Natural killer cell (primary cell): ENCODE measurements at regions not wholly inside any gene's neighbourhood (a gene's known extent, or its start where the extent isn't known, plus 50 kb on each side); places are given as distances from the start of the nearest gene placed in this dataset.

ENCODE experiments used
- ATAC-seq, 3 donors: fragments of 150-1000 bp in 2 of 3; fragments of 200-7000 bp in 1 of 3; cut with Tn5 transposase; 1 replicate in 1 of 3; 2 replicates in 2 of 3; pipeline ENCODE4 v1.10.0; 2021; ENCODE audit warnings: mild to moderate bottlenecking in 2 of 3, moderate library complexity in 2 of 3
- DNase-seq, 2 donors: peaks; one replicate each; pipeline versions ENCODE4 v3.0.0 to v3.0.0-alpha.2; 2013 to 2021; ENCODE audit warnings: mixed read lengths in 1 of 2
- H3K27ac ChIP-seq: one replicate; pipeline ENCODE4 v1.5.1; 2013; ENCODE audit warnings: mild to moderate bottlenecking, low read length
- H3K27me3 ChIP-seq: one replicate; pipeline ENCODE4 v1.6.1; 2013; ENCODE audit warnings: low read length; ENCODE audit not compliant: control insufficient read depth, insufficient read depth
- H3K36me3 ChIP-seq: one replicate; pipeline ENCODE4 v1.6.1; 2013; ENCODE audit warnings: low read length; ENCODE audit not compliant: control insufficient read depth, insufficient read depth
- H3K4me1 ChIP-seq: one replicate; pipeline ENCODE4 v1.6.1; 2013; ENCODE audit warnings: low read length; ENCODE audit not compliant: control insufficient read depth, insufficient read depth
- H3K4me3 ChIP-seq: one replicate; pipeline ENCODE4 v1.5.1; 2013; ENCODE audit warnings: low read length
- H3K9me3 ChIP-seq: one replicate; pipeline ENCODE4 v1.6.1; 2013; ENCODE audit warnings: low read length; ENCODE audit not compliant: control insufficient read depth, insufficient read depth
- H3K27ac Mint-ChIP-seq, 2 donors: one replicate each; pipeline ENCODE4 v1.8.0; 2022; ENCODE audit warnings: mild to moderate bottlenecking in 2 of 2, mixed read lengths in 2 of 2, moderate library complexity in 1 of 2
- H3K27me3 Mint-ChIP-seq, 2 donors: one replicate each; pipeline ENCODE4 v1.8.0; 2022; ENCODE audit warnings: low read depth in 2 of 2, mixed read lengths in 2 of 2
- H3K36me3 Mint-ChIP-seq: one replicate; pipeline ENCODE4 v1.8.0; 2022; ENCODE audit warnings: mixed read lengths
- H3K4me1 Mint-ChIP-seq, 2 donors: one replicate each; pipeline ENCODE4 v1.8.0; 2022; ENCODE audit warnings: mixed read lengths in 2 of 2
- H3K4me3 Mint-ChIP-seq: one replicate; pipeline ENCODE4 v1.8.0; 2022; ENCODE audit warnings: mild to moderate bottlenecking, moderate library complexity, mixed read lengths
- H3K9me3 Mint-ChIP-seq, 2 donors: one replicate each; pipeline ENCODE4 v1.8.0; 2022; ENCODE audit warnings: mixed read lengths in 2 of 2
- WGBS: methylation state at CpG from one replicate; pipeline ENCODE4 v1.1.7; 2013; ENCODE audit warnings: missing lambda C conversion rate; ENCODE audit not compliant: insufficient coverage; 5-methylcytosine and 5-hydroxymethylcytosine counted together
- intact Hi-C: fragments of 100-400 bp; cut with micrococcal nuclease; formaldehyde crosslinking; loops from one replicate; pipeline ENCODE4 v1.14.2; 2022
- TF ChIP-seq, protein P1 (sequence below): fragments of 200-600 bp; IDR thresholded peaks from one replicate; pipeline ENCODE4 v1.8.0; 2022; ENCODE audit warnings: antibody characterized with exemption

DNA sequence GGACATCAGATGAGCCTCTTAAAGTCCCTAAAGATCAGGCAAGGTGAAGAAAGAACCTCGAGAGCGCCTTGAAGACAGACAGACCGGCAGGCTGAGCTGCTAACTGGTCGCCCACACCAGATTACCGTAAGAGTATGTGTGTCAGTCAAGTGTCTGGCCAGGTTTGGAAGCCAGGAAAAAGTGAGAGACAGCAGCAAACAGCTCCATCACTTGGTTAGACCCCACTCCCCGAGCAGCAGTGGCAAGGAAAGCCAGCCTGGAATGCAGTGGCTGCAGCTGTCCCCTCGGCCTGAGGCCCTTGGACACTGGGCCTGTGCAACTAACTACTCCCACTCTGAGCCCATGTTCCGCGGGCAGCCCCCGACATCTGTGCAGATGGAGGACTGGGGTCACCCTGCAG, 214.1 kb downstream of the DIRAS2 start:
- intact Hi-C loops = no loop called here
- no peak for ATAC-seq
- WGBS = 88% methylated on average over 10 of the region's 10 CpGs
- H3K4me3 ChIP-seq = no peak overlapping the region
- TF ChIP-seq, protein P1, sequence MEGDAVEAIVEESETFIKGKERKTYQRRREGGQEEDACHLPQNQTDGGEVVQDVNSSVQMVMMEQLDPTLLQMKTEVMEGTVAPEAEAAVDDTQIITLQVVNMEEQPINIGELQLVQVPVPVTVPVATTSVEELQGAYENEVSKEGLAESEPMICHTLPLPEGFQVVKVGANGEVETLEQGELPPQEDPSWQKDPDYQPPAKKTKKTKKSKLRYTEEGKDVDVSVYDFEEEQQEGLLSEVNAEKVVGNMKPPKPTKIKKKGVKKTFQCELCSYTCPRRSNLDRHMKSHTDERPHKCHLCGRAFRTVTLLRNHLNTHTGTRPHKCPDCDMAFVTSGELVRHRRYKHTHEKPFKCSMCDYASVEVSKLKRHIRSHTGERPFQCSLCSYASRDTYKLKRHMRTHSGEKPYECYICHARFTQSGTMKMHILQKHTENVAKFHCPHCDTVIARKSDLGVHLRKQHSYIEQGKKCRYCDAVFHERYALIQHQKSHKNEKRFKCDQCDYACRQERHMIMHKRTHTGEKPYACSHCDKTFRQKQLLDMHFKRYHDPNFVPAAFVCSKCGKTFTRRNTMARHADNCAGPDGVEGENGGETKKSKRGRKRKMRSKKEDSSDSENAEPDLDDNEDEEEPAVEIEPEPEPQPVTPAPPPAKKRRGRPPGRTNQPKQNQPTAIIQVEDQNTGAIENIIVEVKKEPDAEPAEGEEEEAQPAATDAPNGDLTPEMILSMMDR = no peak
- H3K4me1 ChIP-seq = no peaks in the 10 kb centered on the region
- H3K4me1 Mint-ChIP-seq = no peaks in the 10 kb centered on the region
- no peaks in the 10 kb centered on the region for H3K9me3 Mint-ChIP-seq
- DNase-seq = no peak
- H3K27me3 ChIP-seq = peaks cover 7% of the 10 kb centered on the region
- H3K27ac ChIP-seq = no peak overlapping the region
- peaks cover 11 to 48% of the 10 kb centered on the region in 2 donors for H3K27me3 Mint-ChIP-seq
- H3K4me3 Mint-ChIP-seq = no peak overlapping the region
- H3K36me3 Mint-ChIP-seq = no peaks in the 10 kb centered on the region
- no peaks in the 10 kb centered on the region for H3K9me3 ChIP-seq
- no peaks in the 10 kb centered on the region for H3K36me3 ChIP-seq
- H3K27ac Mint-ChIP-seq = no peak overlapping the region

DNA sequence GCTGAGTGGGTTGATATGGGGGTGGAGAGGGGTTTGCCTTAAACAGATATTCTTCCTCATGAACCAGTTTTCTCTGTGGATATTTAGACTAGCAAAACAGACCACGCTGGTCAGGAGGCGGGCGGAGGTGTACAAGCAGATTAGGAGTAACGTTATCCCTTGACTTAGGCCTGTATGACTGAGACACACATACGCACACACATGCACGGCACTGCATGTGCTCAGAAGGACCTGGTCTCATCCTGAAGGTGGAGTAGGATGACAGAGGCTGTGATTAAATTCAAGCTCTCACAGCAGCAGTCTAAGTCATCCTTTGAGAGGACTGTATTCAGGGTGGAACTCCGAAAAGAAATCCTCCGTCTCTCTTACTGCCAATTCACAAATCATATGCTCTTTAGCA, 209.7 kb downstream of the DIRAS2 start:
- no peak overlapping the region for H3K4me3 ChIP-seq
- H3K27me3 ChIP-seq = peaks cover 8% of the 10 kb centered on the region
- no peak overlapping the region for H3K27ac Mint-ChIP-seq
- H3K9me3 ChIP-seq = no peaks in the 10 kb centered on the region
- H3K36me3 Mint-ChIP-seq = no peaks in the 10 kb centered on the region
- H3K4me3 Mint-ChIP-seq = no peak overlapping the region
- no peaks in the 10 kb centered on the region for H3K4me1 ChIP-seq
- no peaks in the 10 kb centered on the region for H3K9me3 Mint-ChIP-seq
- no peak overlapping the region for H3K27ac ChIP-seq
- WGBS = 92% methylated on average over 8 of the region's 8 CpGs
- no peak for DNase-seq
- H3K4me1 Mint-ChIP-seq = no peaks in the 10 kb centered on the region
- TF ChIP-seq, protein P1 = no peak
- H3K36me3 ChIP-seq = no peaks in the 10 kb centered on the region
- intact Hi-C loops = no loop called here
- ATAC-seq = no peak
- H3K27me3 Mint-ChIP-seq = peaks cover 16 to 58% of the 10 kb centered on the region in 2 donors

DNA sequence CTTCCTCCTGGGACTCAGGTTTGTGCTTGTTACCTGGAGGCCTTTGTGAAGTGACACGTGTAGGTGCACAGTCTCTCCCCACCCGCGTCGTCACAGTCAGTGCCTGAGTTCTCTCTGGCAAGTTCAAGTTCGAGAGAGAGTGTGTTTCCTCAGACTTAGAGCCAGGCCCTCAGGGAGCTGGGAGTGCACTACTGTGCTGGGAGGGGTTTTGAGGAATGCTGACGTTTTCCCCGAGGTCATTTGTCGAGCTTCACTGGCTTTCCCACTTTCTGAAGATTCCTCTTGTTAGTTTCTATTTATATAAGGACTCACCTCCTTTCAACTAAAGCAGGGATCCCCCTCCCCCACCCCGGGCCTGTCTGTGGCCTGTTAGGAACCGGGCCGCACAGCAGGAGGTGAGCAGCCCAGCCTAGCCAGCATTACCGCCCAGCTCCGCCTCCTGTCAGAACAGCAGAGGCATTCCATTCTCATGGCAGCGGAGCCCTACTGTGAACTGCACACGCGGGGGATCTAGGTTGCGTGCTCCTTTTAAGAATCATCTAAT, 209.2 kb downstream of the DIRAS2 start:
- Histone ChIP-seq H3K36me3 (no peaks in the 10 kb centered on the region), H3K4me1 (no peaks in the 10 kb centered on the region), H3K27me3 (peaks cover 8% of the 10 kb centered on the region), H3K9me3 (no peaks in the 10 kb centered on the region), H3K27ac (no peak overlapping the region), H3K4me3 (no peak overlapping the region)
- DNase-seq (no peak), ATAC-seq (no peak)
- H3K27ac Mint-ChIP-seq = no peak overlapping the region
- H3K9me3 Mint-ChIP-seq = no peaks in the 10 kb centered on the region
- no peaks in the 10 kb centered on the region for H3K36me3 Mint-ChIP-seq
- H3K27me3 Mint-ChIP-seq = peaks cover 20 to 60% of the 10 kb centered on the region in 2 donors
- 43% methylated on average over 17 of the region's 17 CpGs for WGBS
- H3K4me3 Mint-ChIP-seq = no peak overlapping the region
- no peaks in the 10 kb centered on the region for H3K4me1 Mint-ChIP-seq
- TF ChIP-seq, protein P1 = no peak
- intact Hi-C loops = no loop called here

DNA sequence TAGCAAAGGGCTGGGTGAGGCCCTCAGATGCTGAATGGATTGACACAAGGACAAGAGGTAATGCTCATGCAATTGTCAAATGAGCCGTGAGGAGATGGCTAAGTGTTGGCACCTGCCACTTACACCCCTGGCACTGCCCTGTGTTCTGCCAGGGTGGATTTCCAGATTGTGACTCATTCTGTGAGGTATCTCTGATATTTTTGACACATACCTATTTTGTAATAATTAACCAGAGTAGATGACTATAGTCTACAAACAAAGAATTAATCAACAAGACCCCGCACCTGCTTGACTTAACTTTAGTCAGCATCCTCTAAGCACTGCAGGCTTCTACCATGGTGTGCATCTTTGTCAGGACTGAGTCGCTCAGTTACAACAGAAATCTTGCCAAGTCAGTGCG, 200.8 kb downstream of the DIRAS2 start:
- Histone ChIP-seq H3K27me3 (no peaks in the 10 kb centered on the region), H3K27ac (no peak overlapping the region), H3K9me3 (no peaks in the 10 kb centered on the region), H3K36me3 (no peaks in the 10 kb centered on the region), H3K4me1 (no peaks in the 10 kb centered on the region), H3K4me3 (no peak overlapping the region)
- TF ChIP-seq, protein P1 = no peak
- intact Hi-C loops = no loop called here
- no peak for DNase-seq
- Mint-ChIP-seq H3K4me1 (no peaks in the 10 kb centered on the region), H3K4me3 (no peak overlapping the region), H3K27ac (no peak overlapping the region), H3K27me3 (peaks cover 17 to 56% of the 10 kb centered on the region in 2 donors), H3K36me3 (no peaks in the 10 kb centered on the region), H3K9me3 (no peaks in the 10 kb centered on the region)
- 78% methylated on average over 4 of the region's 4 CpGs for WGBS
- ATAC-seq = no peak
